HEK293 (cell line): ENCODE measurements at regions not wholly inside any gene's neighbourhood (a gene's known extent, or its start where the extent isn't known, plus 50 kb on each side); places are given as distances from the start of the nearest gene placed in this dataset.

ENCODE experiments used
- CTCF ChIA-PET: fragments of 350-600 bp; formaldehyde crosslinking; extraction: SDS; loops from one replicate; lab custom pipeline; 2021; ENCODE audit warnings: antibody characterized with exemption; lab: Yijun Ruan, JAX
- POLR2A ChIA-PET: fragments of 300-600 bp; formaldehyde crosslinking; extraction: SDS; loops from one replicate; lab custom pipeline; 2020; ENCODE audit warnings: antibody characterized with exemption, inconsistent platforms; lab: Yijun Ruan, JAX
- H3K27ac ChIP-seq: fragments of 200-500 bp; sonication (Bioruptor generic); 2 replicates; pipeline ENCODE4 v1.5.1; 2014; ENCODE audit warnings: low read depth, low read length, control low read depth, inconsistent platforms; ENCODE audit errors: extremely low read depth
- H3K36me3 ChIP-seq, 2 experiments: fragments of 200-500 bp in 1 of 2; sonication (Bioruptor generic) in 1 of 2; 1 replicate in 1 of 2; 2 replicates in 1 of 2; pipeline ENCODE4 v1.5.1; 2014 to 2017; ENCODE audit warnings: inconsistent platforms in 2 of 2, low read length in 2 of 2; ENCODE audit not compliant: control insufficient read depth in 2 of 2, insufficient read depth in 1 of 2
- H3K4me1 ChIP-seq: fragments of 200-500 bp; sonication (Bioruptor generic); 2 replicates; pipeline ENCODE4 v1.5.1; 2014; ENCODE audit warnings: mild to moderate bottlenecking, low read length, inconsistent platforms; ENCODE audit not compliant: control insufficient read depth, insufficient read depth
- H3K4me3 ChIP-seq: 2 replicates; pipeline ENCODE4 v1.5.1; 2011; ENCODE audit warnings: low read depth, mild to moderate bottlenecking, control low read depth, low read length, moderate library complexity
- H3K9me3 ChIP-seq: fragments of 200-500 bp; sonication (Bioruptor generic); 2 replicates; pipeline ENCODE4 v1.5.1; 2014; ENCODE audit warnings: low read depth, low read length, inconsistent platforms; ENCODE audit not compliant: control insufficient read depth, insufficient read depth
- AEBP2 ChIP-seq: fragments of 450-650 bp; formaldehyde crosslinking; IDR thresholded peaks from 2 replicates; pipeline ENCODE4 v1.5.1; 2016; ENCODE audit warnings: missing biosample characterization, missing genetic modification characterization, borderline replicate concordance
- ELK4 ChIP-seq: IDR thresholded peaks from 2 replicates; pipeline ENCODE4 v1.6.1; 2011; ENCODE audit warnings: mild to moderate bottlenecking, low read depth, low read length, borderline replicate concordance
- HIC1 ChIP-seq: fragments of 450-650 bp; formaldehyde crosslinking; IDR thresholded peaks from 2 replicates; pipeline ENCODE4 v1.5.1; 2016; ENCODE audit warnings: missing biosample characterization, missing genetic modification characterization
- KLF10 ChIP-seq: fragments of 450-650 bp; IDR thresholded peaks from 2 replicates; pipeline ENCODE4 v1.5.1; 2018; ENCODE audit warnings: missing biosample characterization, mild to moderate bottlenecking, missing genetic modification characterization
- RBAK ChIP-seq: fragments of 450-650 bp; formaldehyde crosslinking; IDR thresholded peaks from 2 replicates; pipeline ENCODE4 v1.5.1; 2016; ENCODE audit warnings: missing biosample characterization, missing genetic modification characterization
- SETDB1 ChIP-seq: IDR thresholded peaks from one replicate; pipeline ENCODE4 v1.6.1; 2017; ENCODE audit warnings: mild to moderate bottlenecking, low read length, moderate library complexity, mixed read lengths; ENCODE audit not compliant: insufficient read length
- SP2 ChIP-seq: fragments of 450-650 bp; formaldehyde crosslinking; IDR thresholded peaks from 2 replicates; pipeline ENCODE4 v1.5.1; 2016; ENCODE audit warnings: missing biosample characterization, missing genetic modification characterization
- TRIM28 ChIP-seq: IDR thresholded peaks from 2 replicates; pipeline ENCODE4 v1.6.1; 2011; ENCODE audit warnings: low read length, control low read depth, borderline replicate concordance
- YY1 ChIP-seq: fragments of 450-650 bp; formaldehyde crosslinking; IDR thresholded peaks from 2 replicates; pipeline ENCODE4 v1.5.1; 2018; ENCODE audit warnings: missing biosample characterization, missing genetic modification characterization
- ZBTB44 ChIP-seq: fragments of 450-650 bp; IDR thresholded peaks from 2 replicates; pipeline ENCODE4 v1.5.1; 2018; ENCODE audit warnings: missing biosample characterization, mild to moderate bottlenecking, missing genetic modification characterization
- ZBTB49 ChIP-seq: fragments of 450-650 bp; formaldehyde crosslinking; IDR thresholded peaks from 2 replicates; pipeline ENCODE4 v1.5.1; 2016; ENCODE audit warnings: missing biosample characterization, missing genetic modification characterization, low read depth
- ZEB2 ChIP-seq: fragments of 450-650 bp; formaldehyde crosslinking; IDR thresholded peaks from 2 replicates; pipeline ENCODE4 v1.5.1; 2016; ENCODE audit warnings: missing biosample characterization, missing genetic modification characterization
- ZFHX2 ChIP-seq: fragments of 450-650 bp; formaldehyde crosslinking; conservative IDR thresholded peaks from 2 replicates; pipeline ENCODE4 v1.5.1; 2016; ENCODE audit warnings: missing biosample characterization, missing genetic modification characterization
- ZFP41 ChIP-seq: fragments of 450-650 bp; formaldehyde crosslinking; IDR thresholded peaks from 2 replicates; pipeline ENCODE4 v1.5.1; 2016; ENCODE audit warnings: missing biosample characterization, missing genetic modification characterization, borderline replicate concordance
- ZNF114 ChIP-seq: fragments of 450-650 bp; formaldehyde crosslinking; IDR thresholded peaks from 2 replicates; pipeline ENCODE4 v1.5.0; 2017; ENCODE audit warnings: missing biosample characterization, missing genetic modification characterization
- ZNF19 ChIP-seq: fragments of 450-650 bp; formaldehyde crosslinking; IDR thresholded peaks from 2 replicates; pipeline ENCODE4; 2016; ENCODE audit warnings: missing biosample characterization, missing genetic modification characterization, low read depth
- ZNF239 ChIP-seq: fragments of 450-650 bp; formaldehyde crosslinking; IDR thresholded peaks from 2 replicates; pipeline ENCODE4 v1.5.1; 2016; ENCODE audit warnings: missing biosample characterization, missing genetic modification characterization
- ZNF324 ChIP-seq: fragments of 450-650 bp; formaldehyde crosslinking; IDR thresholded peaks from 2 replicates; pipeline ENCODE4 v1.5.1; 2016; ENCODE audit warnings: missing biosample characterization, missing genetic modification characterization
- ZNF366 ChIP-seq: fragments of 450-650 bp; formaldehyde crosslinking; conservative IDR thresholded peaks from 2 replicates; pipeline ENCODE4 v1.5.1; 2016; ENCODE audit warnings: missing biosample characterization, missing genetic modification characterization
- ZNF404 ChIP-seq: fragments of 450-650 bp; formaldehyde crosslinking; IDR thresholded peaks from 2 replicates; pipeline ENCODE4 v1.5.1; 2017; ENCODE audit warnings: missing biosample characterization, missing genetic modification characterization
- ZNF48 ChIP-seq: fragments of 450-650 bp; formaldehyde crosslinking; IDR thresholded peaks from 2 replicates; pipeline ENCODE4 v1.5.1; 2016; ENCODE audit warnings: missing biosample characterization, missing genetic modification characterization
- ZNF488 ChIP-seq: fragments of 450-650 bp; formaldehyde crosslinking; IDR thresholded peaks from 2 replicates; pipeline ENCODE4 v1.5.1; 2016; ENCODE audit warnings: missing biosample characterization, missing genetic modification characterization
- ZNF585B ChIP-seq: fragments of 450-650 bp; formaldehyde crosslinking; IDR thresholded peaks from 2 replicates; pipeline ENCODE4 v1.5.1; 2016; ENCODE audit warnings: missing biosample characterization, missing genetic modification characterization
- ZNF596 ChIP-seq: fragments of 450-650 bp; IDR thresholded peaks from 2 replicates; pipeline ENCODE4 v1.5.0; 2018; ENCODE audit warnings: missing biosample characterization, mild to moderate bottlenecking, missing genetic modification characterization, moderate library complexity
- ZNF692 ChIP-seq: fragments of 450-650 bp; formaldehyde crosslinking; IDR thresholded peaks from 2 replicates; pipeline ENCODE4 v1.5.1; 2016; ENCODE audit warnings: missing biosample characterization, missing genetic modification characterization
- ZNF777 ChIP-seq: fragments of 450-650 bp; formaldehyde crosslinking; IDR thresholded peaks from 2 replicates; pipeline ENCODE4 v1.5.1; 2017; ENCODE audit warnings: missing biosample characterization, missing genetic modification characterization, borderline replicate concordance

GRCh38 chr1:188941986-188942385 lies 1535.7 kb downstream of the BRINP3 start:
- H3K9me3 ChIP-seq, result no peaks in the 10 kb centered on the region
- no peak for TF ChIP-seq ELK4
- TF ChIP-seq RBAK (tag by site-specific recombination), result no peak
- TF ChIP-seq ZBTB44 (tag by site-specific recombination), result no peak
- TF ChIP-seq ZNF19 (tag by site-specific recombination), result no peak
- no peak for TF ChIP-seq KLF10 (tag by site-specific recombination)
- no peak for TF ChIP-seq ZNF404 (tag by site-specific recombination)
- no peak for TF ChIP-seq ZNF239 (tag by site-specific recombination)
- no peak for TF ChIP-seq ZBTB49 (tag by site-specific recombination)
- no peak for TF ChIP-seq SETDB1
- TF ChIP-seq ZEB2 (tag by site-specific recombination), result no peak
- TF ChIP-seq ZNF488, result no peak
- TF ChIP-seq ZNF777 (tag by site-specific recombination), result no peak
- H3K36me3 ChIP-seq, result no peaks in the 10 kb centered on the region
- H3K27ac ChIP-seq, result no peak overlapping the region
- ChIA-PET POLR2A (no interaction called here), CTCF (no interaction called here)
- no peak overlapping the region for H3K4me3 ChIP-seq
- H3K4me1 ChIP-seq, result no peaks in the 10 kb centered on the region

- Histone ChIP-seq H3K4me1 (no peaks in the 10 kb centered on the region), H3K36me3 (no peaks in the 10 kb centered on the region), H3K9me3 (no peaks in the 10 kb centered on the region), H3K4me3 (no peak overlapping the region), H3K27ac (no peak overlapping the region)
- ChIA-PET CTCF (no interaction called here), POLR2A (no interaction called here)
- TF ChIP-seq ZFP41 (tag by site-specific recombination) (no peak), SP2 (tag by site-specific recombination) (no peak), ZNF48 (tag by site-specific recombination) (no peak), ZFHX2 (tag by site-specific recombination) (no peak), HIC1 (tag by site-specific recombination) (no peak), ZNF585B (tag by site-specific recombination) (no peak), ZNF324 (no peak), TRIM28 (no peak), ZNF692 (tag by site-specific recombination) (no peak), YY1 (tag by site-specific recombination) (no peak), ZNF114 (no peak), AEBP2 (tag by site-specific recombination) (no peak), ZNF596 (tag by site-specific recombination) (no peak), ZNF366 (tag by site-specific recombination) (no peak)
These were observed 1528.0 kb downstream of the BRINP3 start for GRCh38 chr1:188949701-188950100.
